GM12892 (cell line): ENCODE measurements at regions not wholly inside any gene's neighbourhood (a gene's known extent, or its start where the extent isn't known, plus 50 kb on each side); places are given as distances from the start of the nearest gene placed in this dataset.

Experiments used
- POLR2A ChIP-seq: IDR thresholded peaks from 2 replicates; pipeline ENCODE4 v1.6.1; 2011; ENCODE audit warnings: low read depth, low read length, control low read depth
- POLR2AphosphoS5 ChIP-seq: IDR thresholded peaks from 2 replicates; pipeline ENCODE4 v1.6.1; 2011; ENCODE audit warnings: low read depth, low read length, control low read depth
- TAF1 ChIP-seq: IDR thresholded peaks from 2 replicates; pipeline ENCODE4 v1.6.1; 2011; ENCODE audit warnings: low read depth, mild to moderate bottlenecking, control low read depth, low read length, borderline replicate concordance

GRCh38 chr12:41794336-41794735 lies 350.3 kb downstream of the GXYLT1 start:
- TF ChIP-seq POLR2A (no peak), TAF1 (no peak), POLR2AphosphoS5 (no peak)
